NCI-H2227 (cell line): ENCODE measurements at regions not wholly inside any gene's neighbourhood (a gene's known extent, or its start where the extent isn't known, plus 50 kb on each side); places are given as distances from the start of the nearest gene placed in this dataset.
"Not testable (repeated sequence)": the region's sequence is repeated elsewhere in the genome, so short reads cannot be mapped to it uniquely, and the experiment has no call there.

Experiments
- DNase-seq: peaks from one replicate; lab custom pipeline; 2025; ENCODE audit not compliant: unreplicated experiment; lab: John Stamatoyannopoulos, UW

DNA sequence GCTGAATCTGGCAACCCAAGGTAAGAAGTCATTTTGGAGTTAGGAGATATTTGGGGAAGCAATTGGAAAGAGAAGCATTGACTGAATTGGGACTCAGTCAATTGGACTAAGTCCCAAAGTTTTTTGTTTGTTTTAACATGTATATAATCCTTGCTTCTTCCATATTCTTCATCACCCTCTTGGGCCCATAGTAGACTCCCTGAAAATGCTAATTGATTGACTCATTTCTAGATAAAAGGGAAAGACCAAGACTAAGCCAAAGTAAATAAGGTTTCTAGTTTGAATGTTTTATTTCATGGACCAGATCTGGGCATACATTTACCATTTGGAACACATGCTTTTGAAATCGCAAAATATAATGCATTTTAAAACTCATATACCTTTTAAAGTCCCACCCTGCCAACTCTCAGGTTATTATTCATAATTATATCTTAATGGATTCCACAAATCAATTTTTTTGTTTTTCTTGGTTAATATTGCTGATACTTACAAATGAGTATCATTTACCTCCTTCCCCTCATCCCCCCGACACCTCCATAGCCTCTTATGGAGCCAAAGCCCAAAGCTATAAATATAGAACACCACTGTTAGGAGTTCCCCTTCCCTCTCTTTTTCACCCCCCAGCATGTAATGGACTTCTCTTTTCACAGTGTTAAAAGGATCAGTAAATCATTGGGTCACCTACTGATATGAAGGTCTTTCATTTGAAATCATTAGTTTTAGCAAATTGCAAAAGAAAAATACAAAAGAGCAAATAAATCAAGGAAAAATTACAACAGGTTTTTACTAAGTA is 674.0 kb upstream of the SOX9 start:
- DNase-seq = no peak

DNA sequence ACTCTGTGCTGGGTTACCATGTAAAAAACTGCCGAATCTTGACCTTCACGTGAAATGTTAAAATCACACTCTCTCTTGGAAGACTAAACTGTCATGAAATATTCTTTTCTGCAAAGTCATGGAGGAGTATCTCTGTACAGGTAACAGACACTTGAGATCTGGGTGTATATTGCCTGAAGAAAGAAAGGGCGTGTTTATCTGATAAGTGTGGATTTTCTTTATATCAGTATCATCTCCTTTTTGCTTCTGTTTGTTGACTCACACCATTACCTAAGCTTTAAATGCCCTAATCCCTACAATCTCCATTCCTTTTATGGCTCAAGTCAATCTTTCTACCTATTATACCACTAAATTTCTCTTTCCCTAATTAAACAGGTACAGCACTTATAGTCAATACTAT is 673.2 kb upstream of the SOX9 start:
- DNase-seq = no peak

DNA sequence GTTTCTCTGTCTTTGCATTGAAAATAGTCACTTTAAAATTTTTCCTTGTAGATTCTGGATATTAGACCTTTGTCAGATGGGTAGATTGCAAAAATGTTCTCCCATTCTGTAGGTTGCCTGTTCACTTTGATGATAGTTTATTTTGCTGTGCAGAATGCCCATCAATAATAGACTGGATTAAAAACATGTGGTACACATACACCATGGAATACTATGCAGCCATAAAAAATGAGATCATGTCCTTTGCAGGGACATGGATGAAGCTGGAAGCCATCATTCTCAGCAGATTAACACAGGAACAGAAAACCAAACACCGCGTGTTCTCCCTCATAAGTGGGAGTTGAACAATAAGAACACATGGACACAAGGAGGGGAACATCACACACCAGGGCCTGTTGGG is 670.2 kb upstream of the SOX9 start:
- DNase-seq = not testable (repeated sequence)

DNA sequence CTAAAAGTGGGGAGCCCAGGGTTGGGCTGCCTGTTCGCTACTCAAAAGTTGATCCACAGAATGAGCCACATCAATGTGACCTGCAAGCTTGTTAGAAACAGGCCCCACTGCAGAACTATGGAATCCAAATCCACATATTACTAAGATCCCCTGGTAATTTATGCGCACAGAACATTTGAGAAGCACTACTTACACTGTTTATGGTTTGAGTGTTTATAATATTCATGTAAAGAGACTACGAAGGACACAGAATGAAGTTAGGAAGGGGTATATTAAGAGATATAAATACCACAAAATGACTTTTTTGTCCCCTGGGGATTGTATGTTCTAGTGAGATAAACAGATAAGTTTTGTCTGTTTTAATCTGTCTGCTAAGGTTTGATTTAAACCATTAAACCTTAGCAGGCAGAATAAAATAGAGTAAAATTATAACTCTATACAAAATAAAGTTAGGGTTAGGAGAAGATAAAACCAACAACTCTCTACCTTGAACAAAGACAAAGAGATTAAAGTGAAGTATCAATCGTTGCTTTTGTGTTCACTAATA is 666.9 kb upstream of the SOX9 start:
- DNase-seq = no peak

DNA sequence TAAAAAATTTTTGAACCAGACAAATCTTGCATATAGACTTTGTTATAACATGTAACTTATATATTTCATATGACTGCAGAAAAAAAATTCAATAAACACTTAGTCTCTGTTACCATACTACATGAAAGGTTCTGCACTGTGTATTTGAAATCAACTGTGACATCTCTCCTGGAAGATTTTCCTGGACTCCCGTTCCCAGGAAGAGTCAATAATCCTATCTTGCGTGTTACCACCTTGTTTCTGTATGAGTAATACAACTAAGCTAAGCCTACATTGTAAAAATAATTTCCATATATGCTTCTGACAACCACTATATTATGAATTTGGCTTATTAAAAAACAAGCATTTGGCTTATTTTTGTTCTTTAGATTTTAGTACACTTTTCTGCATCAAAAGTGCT is 665.6 kb upstream of the SOX9 start:
- no peak for DNase-seq

DNA sequence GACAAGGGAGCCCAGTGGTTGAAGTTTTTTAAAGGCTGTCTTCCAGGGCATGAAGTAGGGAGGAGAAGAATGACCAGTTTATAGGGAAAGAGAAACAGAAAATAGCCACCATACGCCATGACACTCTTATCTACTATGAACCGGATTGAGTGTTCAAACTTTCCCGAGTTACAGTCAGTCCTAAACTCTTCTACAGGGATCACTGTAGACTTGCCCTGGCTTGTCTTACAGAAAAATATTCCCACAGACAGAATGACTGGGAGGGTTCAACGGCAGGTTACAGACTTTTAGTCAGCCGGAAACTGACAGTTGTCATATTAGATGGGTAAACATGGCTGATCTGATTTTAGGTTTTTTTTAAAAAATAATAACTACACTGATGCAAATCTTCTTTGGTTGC is 662.5 kb upstream of the SOX9 start:
- no peak for DNase-seq

DNA sequence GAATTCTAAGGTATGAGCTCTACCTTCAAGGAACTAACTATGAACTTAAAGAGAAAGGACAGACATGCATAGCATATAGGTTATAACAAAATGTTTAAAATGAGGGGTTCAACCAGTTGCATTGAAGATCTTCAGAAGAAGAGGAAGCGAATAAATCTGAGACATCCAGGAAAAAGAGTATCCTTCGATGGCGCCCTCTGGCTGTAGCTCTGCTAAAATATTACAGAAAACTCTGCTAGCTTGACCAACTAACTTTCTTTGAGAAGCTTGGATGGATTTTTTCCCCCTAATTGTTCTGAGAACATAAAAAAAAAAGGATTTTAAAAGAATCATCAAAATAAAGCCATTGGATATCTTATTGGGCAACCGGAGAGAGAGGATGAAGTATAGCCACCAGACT is 659.9 kb upstream of the SOX9 start:
- peak; percentile 14 for DNase-seq

DNA sequence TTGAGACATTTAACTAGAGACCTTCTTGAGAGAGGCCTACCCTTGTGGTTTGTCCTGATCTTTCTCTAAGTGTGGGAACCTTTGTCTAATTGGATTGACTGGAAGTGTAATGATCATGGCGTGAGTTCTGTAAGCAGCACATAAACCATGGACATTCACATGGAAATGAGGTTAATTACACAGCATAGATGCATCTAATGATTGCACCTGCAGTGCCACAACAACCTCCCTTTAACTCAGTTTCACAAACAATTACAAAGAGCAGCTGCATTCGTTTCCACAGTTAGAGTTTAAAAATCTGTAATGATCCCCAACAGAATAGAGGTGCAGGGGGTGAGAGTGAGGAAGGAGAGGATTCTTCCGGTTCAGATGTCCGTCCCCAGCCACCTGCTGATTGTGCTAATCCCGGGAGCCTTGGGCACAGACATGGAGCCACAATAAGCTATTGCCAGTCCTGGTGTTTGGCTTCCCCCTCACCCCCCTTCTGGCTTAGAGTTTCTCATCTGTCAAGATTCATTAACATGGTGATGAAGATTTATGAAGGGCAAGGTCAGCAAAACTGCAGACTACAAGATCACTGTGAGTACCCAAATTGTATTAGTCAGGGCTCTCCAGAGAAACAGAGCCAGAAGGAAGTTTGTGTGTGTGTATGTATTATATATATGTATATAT is 659.2 kb upstream of the SOX9 start:
- DNase-seq = no peak

DNA sequence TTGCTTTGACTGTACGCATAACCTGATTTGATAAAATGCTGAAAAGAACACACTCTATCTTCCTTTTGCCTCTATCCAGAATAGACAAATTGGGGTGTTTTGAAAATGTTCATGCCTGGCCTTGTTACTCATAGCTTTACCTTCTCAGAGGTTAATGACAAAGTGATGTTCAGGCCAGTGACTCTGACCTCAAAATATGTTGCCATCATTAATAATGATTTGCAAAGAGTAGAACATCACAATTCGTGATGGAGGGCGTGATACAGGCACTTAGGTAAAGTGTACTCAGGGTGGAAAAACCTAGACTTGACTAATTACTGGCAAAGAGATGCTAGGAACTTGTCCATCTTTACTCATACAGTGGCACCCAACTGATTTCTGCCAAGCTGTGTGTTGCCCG is 656.6 kb upstream of the SOX9 start:
- no peak for DNase-seq

DNA sequence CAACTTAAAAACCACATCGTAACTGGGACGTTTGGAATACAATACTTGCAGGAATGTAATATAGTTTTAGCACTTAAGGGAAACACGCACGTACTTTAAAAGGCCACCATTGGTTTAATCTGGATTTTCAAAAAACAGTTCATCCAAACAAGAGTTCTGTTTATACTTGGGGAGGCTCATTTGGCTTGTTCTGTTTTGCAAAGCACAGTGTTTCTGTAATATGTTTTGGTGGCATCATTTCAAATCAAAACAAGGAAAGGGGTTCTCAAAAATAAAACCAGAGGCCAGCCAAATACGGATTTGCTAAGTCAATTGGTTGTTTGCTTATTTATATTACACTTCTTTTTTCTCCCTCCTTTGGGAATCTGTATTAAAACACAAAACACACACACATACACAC is 656.1 kb upstream of the SOX9 start:
- no peak for DNase-seq

DNA sequence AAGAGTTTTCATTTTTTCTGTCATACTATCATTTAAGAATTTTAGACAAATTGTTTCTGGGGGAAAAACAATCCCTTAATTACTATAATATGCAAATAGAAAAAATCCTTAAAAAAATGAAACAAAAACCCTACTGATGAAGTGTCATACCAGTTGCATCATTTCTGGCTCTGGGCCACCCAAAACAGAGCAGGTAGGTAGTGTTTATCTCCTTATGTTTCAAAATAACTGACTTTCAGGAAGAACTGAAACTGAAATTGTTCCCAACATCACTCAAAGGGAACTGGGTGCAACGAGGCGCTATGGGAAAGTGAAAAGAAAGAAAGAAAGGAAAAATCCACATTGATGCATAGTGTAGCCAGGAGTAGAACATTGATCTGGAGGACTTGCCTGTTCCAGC is 653.1 kb upstream of the SOX9 start:
- DNase-seq = no peak

DNA sequence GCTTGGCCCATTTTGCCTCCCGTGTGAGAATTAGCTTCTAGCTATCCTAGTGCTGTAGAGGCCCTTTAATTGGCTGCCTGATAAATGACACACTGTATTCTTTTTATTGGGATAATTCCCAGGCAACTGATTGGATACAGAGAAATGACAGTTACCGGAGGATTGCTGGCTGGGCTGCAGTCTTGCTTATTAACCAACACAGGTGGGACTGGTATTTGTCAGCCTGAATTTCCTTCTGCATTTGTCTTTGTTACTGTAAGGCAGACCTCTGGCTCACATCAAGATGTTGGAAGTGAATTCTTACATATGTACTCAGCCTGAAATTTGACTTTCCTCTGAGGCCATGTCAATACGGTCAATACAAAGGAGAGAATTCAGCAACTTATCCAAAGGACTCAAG is 650.8 kb upstream of the SOX9 start:
- DNase-seq = no peak

DNA sequence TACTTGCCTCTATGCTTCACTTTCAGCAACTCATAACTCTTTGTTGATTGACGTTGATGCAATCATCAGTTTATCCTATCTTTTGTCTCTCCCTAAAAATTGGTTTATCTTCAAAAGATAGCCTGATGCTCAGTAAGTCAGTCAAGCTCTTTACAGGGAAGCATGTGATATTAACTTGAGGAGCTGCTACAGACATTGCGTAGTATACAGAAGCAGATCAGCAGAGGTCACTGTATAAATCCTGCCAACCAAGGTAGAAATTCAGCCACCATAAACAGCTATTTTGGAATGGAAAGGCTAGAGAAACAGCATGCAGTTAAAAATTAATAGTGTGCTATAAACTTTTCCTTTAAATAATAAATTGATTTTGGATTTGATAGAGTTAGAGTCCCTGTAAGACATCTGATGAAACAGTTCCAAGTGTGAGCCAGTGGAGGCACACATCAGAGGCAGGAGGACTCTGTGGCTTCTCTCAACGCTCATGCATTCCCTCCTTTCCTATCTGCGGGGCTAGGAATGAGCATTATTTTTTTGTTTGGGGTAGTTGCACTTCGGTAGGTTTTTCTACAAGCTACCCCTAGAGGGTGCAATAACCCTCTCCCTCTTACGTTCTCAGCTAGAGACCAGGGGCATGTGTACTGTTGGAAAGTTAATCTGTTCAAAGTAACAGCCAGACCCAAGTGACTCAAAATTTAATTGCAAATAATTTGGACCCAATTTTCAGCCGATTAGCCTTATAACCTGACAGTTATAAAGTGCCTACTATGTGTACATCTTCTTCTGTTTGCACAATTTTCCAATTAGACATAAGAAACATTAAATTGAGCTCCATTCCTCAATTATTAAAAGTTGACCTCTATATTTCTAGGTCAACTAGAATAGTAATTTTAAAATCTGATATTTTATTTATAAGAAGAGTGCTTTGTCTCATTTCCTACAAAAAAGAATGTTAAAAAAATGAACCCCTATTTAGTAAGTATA is 647.7 kb upstream of the SOX9 start:
- DNase-seq = peak; percentile 58

DNA sequence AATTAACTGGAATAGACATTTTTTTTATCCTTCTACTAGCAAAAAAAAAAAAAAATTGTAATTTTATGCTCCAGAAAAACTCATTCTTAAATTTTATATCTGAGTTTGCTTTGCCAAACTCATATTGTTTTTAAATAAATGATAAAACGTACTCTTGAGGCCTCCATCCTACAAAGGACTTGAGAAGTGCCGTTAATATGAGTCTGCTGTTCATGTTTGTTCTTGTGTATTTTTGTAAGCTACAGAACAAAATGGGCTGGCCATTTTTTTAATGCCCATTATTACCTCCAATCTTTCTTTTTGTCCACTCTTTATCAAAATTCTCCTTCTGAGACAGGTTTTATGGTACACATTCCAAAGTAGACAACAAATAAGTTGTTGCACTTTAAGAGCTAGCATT is 643.5 kb upstream of the SOX9 start:
- DNase-seq = no peak

DNA sequence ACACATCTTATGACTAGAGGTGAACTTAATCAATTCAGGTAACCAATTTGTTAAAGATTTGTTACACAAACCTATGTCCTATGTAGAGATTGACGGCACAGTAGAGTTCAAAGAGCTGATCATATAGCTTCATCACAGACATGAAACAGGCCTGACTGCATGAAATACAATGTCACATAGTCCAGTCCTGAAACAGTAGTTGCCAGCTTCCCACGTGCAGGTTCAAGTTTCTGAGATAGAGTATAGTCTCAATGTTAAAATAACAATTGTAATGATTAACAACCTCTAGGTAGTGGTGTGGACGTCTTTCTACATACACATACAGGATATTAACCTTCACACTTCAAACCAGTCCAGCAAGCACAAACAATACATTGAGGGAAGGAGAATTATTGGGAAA is 640.7 kb upstream of the SOX9 start:
- no peak for DNase-seq

DNA sequence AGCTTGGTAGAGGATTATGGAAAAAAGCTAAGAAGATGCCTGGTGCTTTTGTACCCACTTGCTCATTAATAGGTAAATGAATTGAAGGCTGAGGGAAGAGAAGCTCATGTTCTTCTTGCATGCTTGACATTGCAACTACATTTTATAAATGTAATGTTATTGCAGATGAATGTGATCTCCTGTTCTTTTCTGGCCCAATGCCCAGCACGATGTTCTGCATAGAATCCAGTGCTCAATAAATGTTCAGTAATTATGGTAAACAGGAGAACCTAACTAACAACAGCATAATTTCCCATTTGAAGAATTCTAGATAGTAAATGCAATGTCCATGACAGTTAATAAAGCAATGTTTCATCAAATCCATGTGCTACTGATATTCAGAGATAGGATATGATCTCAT is 638.2 kb upstream of the SOX9 start:
- no peak for DNase-seq

DNA sequence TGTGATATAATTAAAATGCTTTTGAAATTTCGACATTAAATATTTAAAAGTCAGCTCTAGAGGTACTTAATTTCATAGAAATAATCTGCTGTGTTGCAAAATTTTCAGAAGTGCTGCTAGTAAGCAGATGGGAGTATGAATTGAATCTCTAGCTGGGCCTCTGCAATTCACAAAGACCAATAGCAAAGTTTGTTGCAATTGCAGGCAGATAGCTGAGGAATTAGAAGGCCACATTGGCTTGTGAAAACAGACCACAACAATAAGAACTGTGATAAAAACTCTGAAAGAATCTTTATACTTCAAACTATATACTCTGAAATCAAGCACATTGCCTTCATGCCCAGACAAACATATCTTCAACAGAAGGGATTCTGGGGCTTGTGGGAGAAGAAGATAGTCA is 636.3 kb upstream of the SOX9 start:
- DNase-seq = no peak

DNA sequence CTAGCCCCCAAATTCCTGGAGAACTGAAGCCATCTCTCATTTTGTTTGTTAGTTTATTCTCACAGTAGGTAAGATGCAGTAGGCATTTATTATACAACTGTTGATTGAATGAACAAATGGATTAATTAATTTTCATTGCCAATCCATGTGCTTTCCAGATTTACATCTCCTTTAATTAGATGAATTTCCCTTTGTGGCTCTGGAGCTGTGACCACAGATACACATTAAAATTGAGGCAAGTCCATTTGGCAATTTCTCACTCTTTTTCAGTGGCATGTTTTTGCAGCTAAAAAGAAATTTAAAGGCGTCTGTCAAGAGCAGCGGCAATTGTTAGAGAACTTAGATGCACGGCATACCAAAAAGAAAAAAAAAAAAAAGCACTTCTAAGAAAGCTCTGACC is 635.4 kb upstream of the SOX9 start:
- no peak for DNase-seq

DNA sequence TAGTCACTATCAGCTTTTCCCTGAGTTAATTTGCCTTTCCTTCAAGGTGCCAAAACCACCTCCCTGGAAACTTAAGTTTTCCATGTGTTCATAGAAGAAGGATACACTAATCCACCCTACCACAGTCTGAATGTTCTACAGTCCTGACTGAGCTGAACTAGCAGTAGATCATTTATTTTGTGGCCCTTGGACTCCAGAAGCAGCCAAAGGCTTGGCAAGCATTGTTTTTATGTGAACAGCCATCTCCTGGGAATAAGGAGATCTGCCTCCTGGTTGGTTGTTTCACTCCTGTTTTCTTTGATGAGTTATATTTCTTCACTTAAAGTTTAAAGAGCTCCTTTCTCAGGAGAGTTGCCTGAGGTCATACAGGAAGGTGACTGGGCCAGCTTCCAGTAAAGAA is 634.6 kb upstream of the SOX9 start:
- no peak for DNase-seq

DNA sequence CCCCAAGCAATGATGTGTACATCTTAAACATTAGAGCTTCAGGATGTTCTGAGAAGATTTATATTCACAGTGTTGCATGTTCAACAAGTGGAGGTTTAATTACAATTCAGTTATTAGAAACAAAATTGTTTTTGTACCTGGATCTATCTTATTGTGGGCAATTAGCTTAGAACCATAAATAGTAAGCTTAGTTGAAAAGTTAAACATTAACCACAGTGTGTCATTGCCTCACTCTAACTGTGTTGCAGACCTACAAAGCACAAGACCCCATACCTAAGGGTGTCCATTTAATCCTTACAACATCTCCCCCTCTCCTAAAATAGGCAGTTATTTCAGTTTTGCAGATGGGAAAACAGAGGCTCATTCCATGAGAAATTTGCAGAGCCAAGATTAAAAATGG is 632.0 kb upstream of the SOX9 start:
- DNase-seq = no peak

DNA sequence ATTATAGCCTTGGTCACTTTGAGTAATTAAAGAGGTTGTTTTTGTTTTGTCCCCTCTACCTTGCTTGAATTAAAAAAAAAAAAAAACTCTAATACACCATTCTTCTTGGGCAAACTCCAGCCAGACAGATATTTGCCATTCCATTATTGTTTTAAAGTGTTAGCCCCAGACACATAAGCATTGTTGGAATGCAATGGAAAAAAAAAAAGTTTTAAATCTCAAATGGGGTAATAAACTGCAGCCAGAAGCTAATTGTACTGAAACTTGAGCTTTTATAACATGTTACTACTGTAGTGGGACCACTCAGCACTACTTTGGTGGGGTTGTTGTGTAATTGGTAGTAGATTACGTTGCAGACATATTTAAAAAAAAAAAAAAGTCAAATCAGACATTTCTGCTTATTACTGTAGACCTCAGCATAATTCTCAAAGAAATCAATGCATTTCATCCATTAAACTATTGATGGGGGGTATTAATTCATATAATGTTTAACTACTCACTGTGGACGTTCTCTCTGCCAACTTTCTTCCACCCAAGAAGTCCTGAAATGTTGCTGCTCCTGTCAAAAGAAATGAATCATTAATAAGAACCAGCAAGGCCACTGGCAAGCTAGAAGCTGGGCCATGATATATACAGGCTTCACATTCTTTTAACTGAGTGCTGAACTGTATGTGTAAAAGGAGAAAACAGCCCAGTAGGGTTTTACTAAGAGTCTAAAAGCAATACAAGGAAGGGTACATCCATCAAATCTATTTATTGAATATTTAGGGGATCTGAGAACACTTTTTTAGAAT is 626.6 kb upstream of the SOX9 start:
- no peak for DNase-seq
